Tibial nerve (tissue), 4 donors: ENCODE measurements at regions not wholly inside any gene's neighbourhood (a gene's known extent, or its start where the extent isn't known, plus 50 kb on each side); places are given as distances from the start of the nearest gene placed in this dataset.

Experiments
- DNase-seq, 2 donors: peaks; one replicate each; pipeline ENCODE4 v3.0.0-alpha.2; 2019; ENCODE audit warnings: low spot score in 2 of 2
- H3K27ac ChIP-seq, 4 donors: fragments of 200-600 bp; sonication (generic) in 3 of 4; one replicate each; pipeline ENCODE4 v1.5.1; 2017 to 2019; ENCODE audit warnings: mild to moderate bottlenecking in 1 of 4
- H3K27me3 ChIP-seq, 2 donors: fragments of 200-600 bp; sonication (generic) in 1 of 2; one replicate each; pipeline versions ENCODE4 v1.5.1 to v1.6.0; 2017 to 2019
- H3K36me3 ChIP-seq, 3 donors: fragments of 200-600 bp; sonication (generic); one replicate each; pipeline ENCODE4 v1.5.1; 2018 to 2019
- H3K4me1 ChIP-seq, 4 donors: fragments of 200-600 bp; sonication (generic) in 3 of 4; one replicate each; pipeline ENCODE4 v1.5.1; 2017 to 2019
- H3K4me3 ChIP-seq, 4 donors: fragments of 200-600 bp; sonication (generic) in 3 of 4; one replicate each; pipeline ENCODE4 v1.5.1; 2017 to 2019; ENCODE audit warnings: mild to moderate bottlenecking in 1 of 4, moderate library complexity in 1 of 4
- H3K9me3 ChIP-seq, 4 donors: fragments of 200-600 bp; sonication (generic) in 3 of 4; one replicate each; pipeline ENCODE4 v1.5.1; 2017 to 2019
- CTCF ChIP-seq, 5 experiments: fragments of 200-600 bp in 3 of 5; fragments of 450-650 bp in 2 of 5; sonication (generic) in 3 of 5; IDR thresholded peaks; one replicate each; pipeline ENCODE4 v1.5.1; 2016 to 2019; ENCODE audit warnings: antibody characterized with exemption in 5 of 5, mild to moderate bottlenecking in 3 of 5, moderate library complexity in 2 of 5
- EP300 ChIP-seq, 2 donors: sonication (generic); formaldehyde crosslinking; IDR thresholded peaks; one replicate each; pipeline ENCODE4 v1.6.1; 2017; ENCODE audit warnings: antibody characterized with exemption in 2 of 2, mild to moderate bottlenecking in 1 of 2
- POLR2A ChIP-seq, 2 donors: fragments of 450-650 bp; IDR thresholded peaks; one replicate each; pipeline ENCODE4 v1.6.1; 2017; ENCODE audit warnings: antibody characterized with exemption in 2 of 2, mild to moderate bottlenecking in 2 of 2, moderate library complexity in 2 of 2
- WGBS, 2 donors: methylation state at CpG; one replicate each; pipeline ENCODE4 v1.1.5; 2018; 5-methylcytosine and 5-hydroxymethylcytosine counted together

- 66 to 72% methylated on average over 3 of the region's 3 CpGs for WGBS, 2 donors
- H3K27me3 ChIP-seq = no peaks in the 10 kb centered on the region
- no peaks in the 10 kb centered on the region for H3K9me3 ChIP-seq
- DNase-seq = no peak
- H3K36me3 ChIP-seq = no peaks in the 10 kb centered on the region
- TF ChIP-seq CTCF (IDR thresholded peaks at IDR 0.05) (peak in 2 of 5 experiments; percentile 10 to 16), POLR2A (IDR thresholded peaks at IDR 0.05) (no peak), EP300 (IDR thresholded peaks at IDR 0.05) (no peak)
- peaks cover 0 to 17% (median 0%) of the 10 kb centered on the region in 4 donors for H3K4me1 ChIP-seq
- no peak overlapping the region for H3K4me3 ChIP-seq
- H3K27ac ChIP-seq = peak overlapping the region in 1 of 4 donors; percentile 33
Observed at GRCh38 chr21:28235169-28235895, 757.3 kb downstream of the LTN1 start.

GRCh38 chr21:28234326-28234725, 758.4 kb downstream of the LTN1 start:
- TF ChIP-seq CTCF (IDR thresholded peaks at IDR 0.05) (no peak), EP300 (IDR thresholded peaks at IDR 0.05) (no peak), POLR2A (IDR thresholded peaks at IDR 0.05) (no peak)
- Histone ChIP-seq H3K4me3 (no peak overlapping the region), H3K27ac (no peak overlapping the region), H3K36me3 (no peaks in the 10 kb centered on the region), H3K27me3 (no peaks in the 10 kb centered on the region), H3K9me3 (no peaks in the 10 kb centered on the region), H3K4me1 (peaks cover 0 to 17% (median 0%) of the 10 kb centered on the region in 4 donors)
- no peak for DNase-seq
- 89 to 90% methylated on average over 3 to 5 of the region's 5 CpGs for WGBS, 2 donors

GRCh38 chr21:28233536-28234220, 759.0 kb downstream of the LTN1 start:
- Histone ChIP-seq H3K9me3 (no peaks in the 10 kb centered on the region), H3K4me3 (no peak overlapping the region), H3K4me1 (peaks cover 0 to 17% (median 0%) of the 10 kb centered on the region in 4 donors), H3K36me3 (no peaks in the 10 kb centered on the region), H3K27me3 (no peaks in the 10 kb centered on the region), H3K27ac (no peak overlapping the region)
- no peak for TF ChIP-seq CTCF (IDR thresholded peaks at IDR 0.05)
- TF ChIP-seq EP300 (IDR thresholded peaks at IDR 0.05) = no peak
- no peak for TF ChIP-seq POLR2A (IDR thresholded peaks at IDR 0.05)
- no peak for DNase-seq
- WGBS, 2 donors = 70 to 75% methylated on average over 9 of the region's 9 CpGs

- Histone ChIP-seq H3K27me3 (no peaks in the 10 kb centered on the region), H3K4me1 (peaks cover 0 to 26% (median 2%) of the 10 kb centered on the region in 4 donors), H3K9me3 (no peaks in the 10 kb centered on the region), H3K36me3 (no peaks in the 10 kb centered on the region), H3K27ac (no peak overlapping the region), H3K4me3 (no peak overlapping the region)
- WGBS, 2 donors = 58 to 75% methylated on average over 1 of the region's 1 CpG
- TF ChIP-seq EP300 (IDR thresholded peaks at IDR 0.05) = no peak
- no peak for TF ChIP-seq CTCF (IDR thresholded peaks at IDR 0.05)
- TF ChIP-seq POLR2A (IDR thresholded peaks at IDR 0.05) = no peak
- DNase-seq = no peak
Observed at GRCh38 chr21:28230559-28230958, 762.1 kb downstream of the LTN1 start.

GRCh38 chr21:28229814-28230213, 762.9 kb downstream of the LTN1 start:
- DNase-seq = no peak
- WGBS, 2 donors = 80 to 85% methylated on average over 4 of the region's 4 CpGs
- Histone ChIP-seq H3K4me3 (no peak overlapping the region), H3K36me3 (no peaks in the 10 kb centered on the region), H3K27ac (no peak overlapping the region), H3K4me1 (peaks cover 0 to 26% (median 2%) of the 10 kb centered on the region in 4 donors), H3K9me3 (no peaks in the 10 kb centered on the region), H3K27me3 (no peaks in the 10 kb centered on the region)
- TF ChIP-seq POLR2A (IDR thresholded peaks at IDR 0.05) (no peak), CTCF (IDR thresholded peaks at IDR 0.05) (no peak), EP300 (IDR thresholded peaks at IDR 0.05) (no peak)
